ENCODE measurements at regions not wholly inside any gene's neighbourhood (a gene's known extent, or its start where the extent isn't known, plus 50 kb on each side); places are given as distances from the start of the nearest gene placed in this dataset.

GRCh38 chr1:221162352-221162751 lies 283.1 kb downstream of the HLX start:
- no peak for DNase-seq (ENCODE audit: low read depth in 2 of 2)

- no peak for DNase-seq (ENCODE audit: low read depth in 2 of 2)
Measured at GRCh38 chr1:221162939-221163338, 283.7 kb downstream of the HLX start.

GRCh38 chr1:221164029-221164428 lies 284.8 kb downstream of the HLX start:
- DNase-seq (ENCODE audit: low read depth in 2 of 2), result no peak

DNA sequence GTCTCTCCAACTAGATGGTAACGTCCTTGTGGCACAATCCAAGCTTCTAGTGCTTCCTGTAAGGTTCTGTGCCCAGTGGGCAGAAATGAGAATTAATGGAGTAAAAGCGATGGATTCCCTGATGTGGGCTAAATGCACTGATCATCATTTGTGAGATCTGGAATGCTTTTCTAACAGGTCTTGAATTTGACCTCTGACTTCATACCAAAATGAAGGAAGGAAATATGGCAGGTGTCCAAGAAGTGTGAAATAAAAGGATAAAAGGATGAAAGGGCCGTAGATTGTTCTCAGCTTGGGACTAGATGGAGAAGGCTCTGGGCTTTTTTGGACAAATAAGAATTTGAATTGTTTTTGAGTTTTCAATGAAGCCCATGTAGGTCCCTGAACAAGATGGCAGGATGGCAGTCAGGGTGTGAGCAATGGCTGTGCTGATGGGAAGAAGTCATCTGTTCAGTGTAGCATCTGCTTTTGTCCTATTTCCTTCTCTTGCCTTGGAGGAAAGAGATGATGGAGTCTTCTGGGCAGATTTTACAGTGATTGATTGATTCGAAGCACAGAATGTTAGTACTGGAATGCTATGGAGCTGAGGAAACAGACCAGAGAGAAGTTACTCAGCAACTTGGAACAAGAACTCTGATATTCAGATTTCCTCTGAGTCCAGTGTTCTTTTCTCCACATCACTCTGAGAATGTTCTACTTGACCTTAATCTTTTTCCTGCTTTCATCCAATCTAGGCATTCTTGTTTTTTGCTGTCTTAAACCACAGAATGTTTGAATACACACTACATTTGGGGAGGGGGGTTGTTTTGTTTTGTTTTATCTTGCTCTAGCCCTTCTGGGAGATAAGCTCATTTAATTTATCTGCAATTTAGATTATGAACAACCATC lies 286.0 kb downstream of the HLX start:
- no peak for DNase-seq (ENCODE audit: low read depth in 2 of 2)

DNA sequence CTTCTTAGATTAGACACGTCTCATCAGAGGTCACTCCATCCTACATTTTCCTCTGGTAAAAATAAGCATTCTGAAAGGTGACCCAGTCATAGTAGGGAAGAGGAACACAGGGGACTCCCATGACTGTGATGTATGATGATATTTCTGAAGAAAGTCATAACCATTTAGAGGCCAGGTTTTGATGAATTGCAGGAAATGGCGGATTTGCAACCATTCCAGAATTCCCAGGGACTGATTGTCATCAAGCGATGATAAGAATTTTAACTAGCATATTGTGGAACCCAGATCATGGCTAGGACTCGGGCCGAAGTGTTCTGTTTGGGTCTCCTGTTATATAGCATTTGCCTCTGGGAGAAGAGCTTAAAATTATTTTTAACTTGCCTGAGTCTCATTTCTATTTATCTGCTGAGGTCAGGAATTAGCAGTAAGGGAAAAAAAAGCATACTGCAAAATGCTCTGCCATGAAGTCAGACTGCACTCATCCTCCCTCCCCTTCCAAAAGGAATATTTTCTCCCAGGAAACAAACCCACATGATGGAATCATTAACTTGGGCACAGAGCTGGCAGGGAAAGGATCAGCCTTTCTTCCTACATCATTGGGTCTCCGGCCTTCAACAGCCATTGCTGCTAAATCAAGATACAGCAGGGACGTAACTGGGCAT lies 286.7 kb downstream of the HLX start:
- DNase-seq (ENCODE audit: low read depth in 2 of 2), result no peak

DNA sequence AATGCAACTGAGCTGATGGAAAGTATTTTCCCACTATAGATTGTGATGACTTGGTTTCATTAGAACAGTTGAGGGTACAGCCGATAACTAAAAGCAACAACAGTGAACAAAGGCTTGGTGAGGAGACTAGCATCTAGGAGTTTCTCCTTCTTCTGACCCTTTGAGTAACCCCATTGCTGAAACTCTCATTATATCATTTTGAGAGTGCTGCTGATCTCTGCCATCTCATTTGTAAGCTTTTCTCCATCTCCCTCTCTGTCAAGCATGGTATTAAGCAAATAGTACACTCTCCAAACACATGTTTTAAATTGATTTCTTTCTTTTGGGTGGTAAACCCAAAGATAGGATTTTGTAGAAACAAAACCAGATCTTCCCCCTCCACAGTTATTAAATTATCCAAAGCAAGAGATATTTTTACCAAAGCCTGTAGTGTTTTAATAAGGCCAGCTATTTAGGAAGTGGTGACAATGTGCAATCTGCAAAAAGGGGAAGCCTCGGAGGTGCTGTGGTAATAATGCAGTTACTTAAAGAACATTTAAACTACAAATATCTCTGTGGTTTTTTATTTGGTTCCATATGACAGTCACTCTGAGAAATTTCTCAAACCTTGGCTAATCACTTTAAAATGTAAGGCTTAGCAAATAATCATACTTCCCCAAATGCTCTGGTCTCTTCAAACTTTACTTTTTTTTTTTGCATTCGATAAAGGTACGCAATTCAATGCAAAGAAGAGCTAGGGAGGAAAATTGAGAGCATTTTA lies 287.5 kb downstream of the HLX start:
- no peak for DNase-seq (ENCODE audit: low read depth in 2 of 2)

DNA sequence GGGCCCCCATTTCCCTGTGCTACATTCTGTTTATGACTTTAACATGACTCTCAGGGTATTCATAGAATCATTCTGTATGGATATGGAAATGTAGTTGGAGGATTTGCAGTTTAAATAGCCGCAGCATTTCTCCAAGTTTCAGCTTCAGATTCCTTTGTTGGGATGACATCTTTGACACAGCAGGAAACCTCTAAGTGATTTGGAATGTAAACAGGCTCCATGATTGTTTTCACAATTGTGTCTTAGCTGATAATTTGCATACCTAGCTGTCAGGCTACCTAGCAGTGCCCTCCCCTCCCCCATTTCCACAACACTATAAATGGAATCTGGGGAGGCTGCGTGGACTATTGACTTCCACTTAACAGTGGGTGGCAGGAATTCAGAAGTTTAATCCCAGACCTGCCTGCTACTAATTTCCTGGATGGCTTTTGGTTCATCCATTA lies 290.2 kb downstream of the HLX start:
- peak; percentile 86 to 87 for DNase-seq (ENCODE audit: low read depth in 2 of 2)

DNA sequence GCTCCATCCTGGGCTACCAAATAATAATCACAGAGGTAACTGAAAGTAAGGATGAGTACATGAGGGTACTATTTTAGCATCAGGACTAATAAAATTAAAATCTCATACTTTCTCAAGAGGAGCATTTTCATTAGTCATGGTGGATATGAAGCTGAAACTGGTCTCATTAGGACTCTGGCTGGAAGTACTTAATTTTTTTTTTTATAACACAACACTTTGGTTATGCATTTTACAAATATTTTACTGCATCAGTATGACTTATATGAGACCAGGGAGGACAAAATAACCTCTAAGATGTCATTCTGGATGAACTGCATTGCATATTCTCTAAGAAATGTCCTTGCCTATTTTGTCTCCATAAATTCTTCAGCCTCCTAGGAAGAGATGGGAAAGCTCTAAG lies 290.9 kb downstream of the HLX start:
- no peak for DNase-seq (ENCODE audit: low read depth in 2 of 2)

GRCh38 chr1:221171768-221172167 lies 292.5 kb downstream of the HLX start:
- no peak for DNase-seq (ENCODE audit: low read depth in 2 of 2)

DNA sequence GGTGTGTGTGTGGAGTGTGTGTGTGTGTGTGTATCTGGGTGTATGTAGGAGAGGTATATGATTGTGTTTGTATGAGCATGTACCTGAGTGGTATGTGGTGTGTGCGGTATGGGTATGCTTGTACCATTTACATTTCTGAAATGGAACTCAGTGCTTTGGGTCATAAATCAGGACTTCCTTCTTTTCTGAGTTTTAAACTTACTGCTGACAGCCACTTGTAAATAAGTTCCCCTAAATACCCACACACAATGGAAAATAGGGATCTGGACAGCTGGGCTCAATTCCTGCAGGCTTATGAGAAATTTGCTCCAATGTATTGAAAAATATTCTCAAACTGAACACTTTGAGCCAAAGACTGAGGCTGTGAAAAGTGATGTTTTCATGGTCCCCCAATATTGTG lies 293.6 kb downstream of the HLX start:
- DNase-seq (ENCODE audit: low read depth in 2 of 2), result no peak

DNA sequence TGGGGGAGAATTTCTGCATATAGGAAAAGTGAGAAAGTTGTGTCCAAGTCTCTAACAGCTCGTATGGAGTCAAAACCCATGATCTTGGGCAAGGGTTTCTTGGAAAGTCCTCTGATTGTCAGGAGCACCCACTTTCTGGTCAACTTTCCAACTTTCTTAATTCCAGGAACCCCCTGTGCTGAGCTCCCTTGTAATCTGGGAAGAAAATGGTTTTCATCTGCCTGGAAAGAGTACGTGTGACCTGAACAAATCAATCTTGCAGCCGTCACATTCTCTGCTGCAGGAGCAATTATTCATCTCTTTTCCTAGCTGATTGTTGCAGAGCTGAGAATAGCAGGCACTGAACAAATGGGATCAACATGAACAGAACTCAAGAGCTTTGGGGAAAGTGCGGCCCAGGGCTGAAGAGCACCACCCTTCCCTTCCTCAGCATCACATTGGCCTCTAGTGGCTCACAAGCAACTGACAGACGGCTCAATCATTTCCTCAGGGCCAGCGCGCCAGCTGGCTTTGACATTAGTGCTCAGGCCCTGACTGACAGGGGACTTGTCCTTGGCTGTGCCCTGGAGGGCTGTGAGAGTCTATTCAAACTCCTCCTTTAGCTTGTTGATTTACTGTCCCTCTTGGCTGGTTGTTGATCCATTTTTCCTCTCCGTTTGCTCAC lies 295.2 kb downstream of the HLX start:
- DNase-seq (ENCODE audit: low read depth in 2 of 2), result no peak

DNA sequence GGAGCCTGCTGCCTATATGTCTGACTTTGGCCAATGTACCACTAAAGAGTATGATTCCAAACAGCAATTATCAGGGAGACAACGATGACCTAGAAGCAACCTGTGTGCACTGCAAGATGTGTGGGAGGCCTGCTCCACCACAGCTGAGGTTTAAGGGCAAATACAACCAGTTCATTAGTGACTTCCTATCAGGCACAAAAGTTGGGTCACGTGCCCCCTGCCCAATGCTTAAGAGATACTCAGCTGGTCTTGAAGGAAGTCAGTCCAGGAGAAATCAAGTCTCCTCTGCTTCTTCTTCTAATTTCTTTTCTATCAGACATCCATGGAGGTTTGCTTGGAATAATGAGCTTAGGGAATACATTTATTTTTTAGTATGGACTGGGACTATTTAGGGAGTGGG lies 296.0 kb downstream of the HLX start:
- no peak for DNase-seq (ENCODE audit: low read depth in 2 of 2)

DNA sequence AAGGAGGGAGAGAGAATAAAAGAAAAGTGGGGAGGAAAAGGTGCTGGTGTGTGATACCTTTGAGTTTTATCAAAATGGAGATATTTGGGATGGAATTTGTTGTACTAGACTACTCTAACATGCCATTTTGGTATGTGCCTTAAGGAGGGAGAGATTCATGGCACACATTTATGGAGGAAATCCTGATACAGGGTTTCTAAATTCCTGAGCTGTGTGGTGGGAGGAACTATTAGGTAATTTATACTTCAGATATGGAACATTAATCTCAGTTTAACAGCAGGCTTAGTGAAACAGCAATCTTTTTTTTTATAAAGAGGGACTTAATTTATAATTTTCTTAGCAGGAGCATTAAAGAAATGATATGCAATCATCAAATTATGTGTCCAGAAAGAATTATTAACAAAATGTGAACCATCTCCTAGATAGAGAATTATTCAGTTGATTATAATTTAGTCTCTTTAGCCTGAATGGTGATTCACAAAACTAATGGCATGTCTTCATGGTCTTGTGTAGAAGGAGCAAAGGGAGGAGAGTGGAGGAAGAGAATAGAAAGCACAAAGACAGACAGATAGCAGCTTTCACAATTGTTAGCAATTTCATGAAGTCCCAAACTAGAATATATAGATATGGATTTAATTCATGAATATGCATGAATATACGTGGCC lies 301.6 kb downstream of the HLX start:
- DNase-seq (ENCODE audit: low read depth in 2 of 2), result no peak

DNA sequence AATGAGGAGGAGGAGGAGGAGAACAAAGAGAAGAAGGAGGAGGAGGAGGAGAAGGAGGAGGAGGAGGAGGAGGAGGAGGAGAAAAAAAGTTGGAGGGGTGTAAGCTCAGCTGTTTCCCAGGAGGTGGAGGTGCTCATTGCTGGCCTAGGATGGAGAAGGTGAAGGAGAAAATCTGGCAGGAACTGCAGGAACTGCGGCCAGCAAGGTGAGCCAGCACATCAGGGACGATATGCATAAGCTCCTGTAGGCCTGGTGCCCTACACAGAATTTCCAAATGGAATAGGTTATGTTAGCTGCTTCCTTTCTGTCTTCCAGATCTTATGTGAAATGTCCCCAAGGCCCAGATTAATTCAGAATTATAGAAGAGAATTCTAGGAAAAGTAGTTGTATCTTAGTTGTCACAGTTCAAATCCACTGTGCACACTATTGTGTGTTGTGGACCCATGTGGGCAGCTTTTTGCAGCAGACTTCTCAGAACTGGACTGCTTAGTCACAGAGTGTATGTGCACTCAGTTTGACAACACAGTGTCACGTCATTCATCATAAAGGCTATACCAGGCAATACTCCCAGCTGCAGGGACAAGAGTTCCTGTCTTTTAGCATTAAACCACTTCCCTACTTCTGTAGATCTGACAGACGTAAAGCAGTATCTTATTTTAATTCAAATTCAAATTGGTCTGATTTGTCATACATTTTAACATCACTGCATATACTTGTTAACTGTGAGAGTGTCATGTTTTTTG lies 303.7 kb downstream of the HLX start:
- no peak for DNase-seq (ENCODE audit: low read depth in 2 of 2)

- DNase-seq (ENCODE audit: low read depth in 2 of 2), result no peak
Measured at GRCh38 chr1:221184131-221184794, 305.0 kb downstream of the HLX start.

GRCh38 chr1:221187174-221187573 lies 307.9 kb downstream of the HLX start:
- DNase-seq (ENCODE audit: low read depth in 2 of 2), result no peak

DNA sequence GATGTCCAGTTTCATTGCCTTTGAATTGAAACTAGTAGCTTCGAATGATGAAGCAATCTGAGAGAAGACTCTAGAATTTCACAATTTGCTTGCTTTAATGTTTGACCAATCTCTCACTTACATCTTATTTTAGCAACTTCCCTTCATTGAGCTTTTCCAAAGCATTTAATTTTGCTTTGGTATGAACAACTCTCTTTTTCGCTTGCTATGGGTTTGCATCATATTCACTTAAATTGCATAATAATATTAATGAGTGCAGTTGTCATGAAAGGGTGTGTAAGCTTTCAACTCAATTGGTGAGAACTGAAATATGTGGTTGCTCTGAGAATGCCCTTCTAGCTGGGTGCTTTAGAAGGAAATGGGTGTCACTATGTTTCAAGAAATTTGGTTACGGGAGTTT lies 309.2 kb downstream of the HLX start:
- DNase-seq (ENCODE audit: low read depth in 2 of 2), result no peak

DNA sequence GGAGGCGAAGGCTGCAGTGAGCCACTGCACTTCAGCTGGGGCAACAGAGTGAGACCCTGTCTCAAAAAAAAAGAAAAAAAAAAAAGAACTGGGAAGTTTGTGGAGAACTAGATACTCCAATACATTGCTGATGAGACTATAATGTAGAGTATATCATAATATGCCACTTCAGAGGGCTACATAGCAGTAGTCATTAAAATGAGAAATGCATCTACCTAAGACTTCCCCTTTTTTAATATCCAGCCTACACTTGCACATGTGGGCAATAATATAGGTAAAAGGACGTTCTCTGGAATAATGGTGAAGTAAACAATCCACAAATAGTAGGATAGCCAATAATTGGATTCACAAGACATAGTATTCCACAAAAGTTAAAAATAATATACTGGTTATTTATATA lies 311.0 kb downstream of the HLX start:
- no peak for DNase-seq (ENCODE audit: low read depth in 2 of 2)

- DNase-seq (ENCODE audit: low read depth in 2 of 2), result no peak
Measured at GRCh38 chr1:221192055-221192454, 312.8 kb downstream of the HLX start.

GRCh38 chr1:221200464-221200863 lies 321.2 kb downstream of the HLX start:
- DNase-seq (ENCODE audit: low read depth in 2 of 2), result no peak

Data from fibroblast of skin of left quadriceps (primary cell).